ENCODE measurements at regions not wholly inside any gene's neighbourhood (a gene's known extent, or its start where the extent isn't known, plus 50 kb on each side); places are given as distances from the start of the nearest gene placed in this dataset.
A peak's percentile ranks its signal among the peaks of the same experiment; 100 is the strongest.

DNA sequence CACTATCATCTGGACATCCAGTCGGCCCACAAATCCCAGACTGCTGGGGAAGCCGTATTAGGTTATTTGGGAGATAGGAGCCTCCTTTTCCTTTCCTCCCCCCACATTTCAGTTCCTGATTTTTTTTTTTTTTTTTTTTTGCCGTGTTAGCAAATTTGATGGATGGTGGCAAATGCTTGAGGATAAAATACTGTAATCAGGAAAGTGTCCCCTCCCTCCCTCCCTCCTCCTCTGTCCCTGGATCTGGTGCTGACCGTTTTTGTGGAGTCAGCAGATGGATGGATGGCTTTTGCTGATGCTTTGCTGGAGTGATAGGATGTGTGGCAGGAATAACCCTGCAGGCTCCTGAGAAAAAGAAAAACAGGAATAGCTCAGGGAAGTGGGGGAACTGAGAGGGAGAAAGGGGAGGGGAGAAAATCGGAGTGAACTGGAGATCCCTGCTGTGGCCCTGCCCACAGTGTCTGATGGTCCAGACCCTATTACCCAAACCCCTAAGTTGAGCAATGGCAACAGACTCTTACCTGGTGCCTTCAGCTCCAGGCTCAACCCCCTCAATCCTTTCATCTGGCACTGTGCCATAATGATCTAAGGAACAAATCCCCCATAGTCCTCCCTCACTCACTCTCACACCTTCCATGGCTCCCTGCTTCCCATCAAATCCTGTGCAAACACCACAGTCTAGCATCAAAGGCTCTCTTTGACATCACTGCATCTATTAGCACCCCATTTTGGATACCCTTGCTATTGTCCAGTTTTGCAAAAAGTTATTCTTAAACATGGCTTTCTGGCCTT, 277.3 kb upstream of the CHD6 start:
- no peaks in the 10 kb centered on the region for H3K4me1 ChIP-seq (ENCODE audit: low read depth)
- no peaks in the 10 kb centered on the region for H3K27me3 ChIP-seq
- TF ChIP-seq, protein P1, sequence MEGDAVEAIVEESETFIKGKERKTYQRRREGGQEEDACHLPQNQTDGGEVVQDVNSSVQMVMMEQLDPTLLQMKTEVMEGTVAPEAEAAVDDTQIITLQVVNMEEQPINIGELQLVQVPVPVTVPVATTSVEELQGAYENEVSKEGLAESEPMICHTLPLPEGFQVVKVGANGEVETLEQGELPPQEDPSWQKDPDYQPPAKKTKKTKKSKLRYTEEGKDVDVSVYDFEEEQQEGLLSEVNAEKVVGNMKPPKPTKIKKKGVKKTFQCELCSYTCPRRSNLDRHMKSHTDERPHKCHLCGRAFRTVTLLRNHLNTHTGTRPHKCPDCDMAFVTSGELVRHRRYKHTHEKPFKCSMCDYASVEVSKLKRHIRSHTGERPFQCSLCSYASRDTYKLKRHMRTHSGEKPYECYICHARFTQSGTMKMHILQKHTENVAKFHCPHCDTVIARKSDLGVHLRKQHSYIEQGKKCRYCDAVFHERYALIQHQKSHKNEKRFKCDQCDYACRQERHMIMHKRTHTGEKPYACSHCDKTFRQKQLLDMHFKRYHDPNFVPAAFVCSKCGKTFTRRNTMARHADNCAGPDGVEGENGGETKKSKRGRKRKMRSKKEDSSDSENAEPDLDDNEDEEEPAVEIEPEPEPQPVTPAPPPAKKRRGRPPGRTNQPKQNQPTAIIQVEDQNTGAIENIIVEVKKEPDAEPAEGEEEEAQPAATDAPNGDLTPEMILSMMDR (IDR thresholded peaks at IDR 0.05; ENCODE audit: low read depth, low read length) = no peak
- H3K4me3 ChIP-seq = no peak overlapping the region
- no peaks in the 10 kb centered on the region for H3K36me3 ChIP-seq
- H3K9me3 ChIP-seq (ENCODE audit: low read depth) = no peaks in the 10 kb centered on the region
- no peak for DNase-seq (ENCODE audit: low read depth in 1 of 2, low spot score in 1 of 2)
- no peak overlapping the region for H3K27ac ChIP-seq

GRCh38 chr20:41894255-41894963, 276.2 kb upstream of the CHD6 start:
- Histone ChIP-seq H3K36me3 (no peaks in the 10 kb centered on the region), H3K4me3 (no peak overlapping the region), H3K9me3 (ENCODE audit: low read depth) (no peaks in the 10 kb centered on the region), H3K27me3 (no peaks in the 10 kb centered on the region), H3K4me1 (ENCODE audit: low read depth) (no peaks in the 10 kb centered on the region), H3K27ac (no peak overlapping the region)
- TF ChIP-seq, protein P1 (IDR thresholded peaks at IDR 0.05; ENCODE audit: low read depth, low read length) = no peak
- no peak for DNase-seq (ENCODE audit: low read depth in 1 of 2, low spot score in 1 of 2)

- H3K9me3 ChIP-seq (ENCODE audit: low read depth) = no peaks in the 10 kb centered on the region
- H3K27me3 ChIP-seq = no peaks in the 10 kb centered on the region
- H3K27ac ChIP-seq = no peak overlapping the region
- TF ChIP-seq, protein P1 (IDR thresholded peaks at IDR 0.05; ENCODE audit: low read depth, low read length) = no peak
- no peak for DNase-seq (ENCODE audit: low read depth in 1 of 2, low spot score in 1 of 2)
- H3K4me3 ChIP-seq = no peak overlapping the region
- H3K4me1 ChIP-seq (ENCODE audit: low read depth) = no peaks in the 10 kb centered on the region
- H3K36me3 ChIP-seq = no peaks in the 10 kb centered on the region
Observed at GRCh38 chr20:41892031-41892430, 273.9 kb upstream of the CHD6 start.

DNA sequence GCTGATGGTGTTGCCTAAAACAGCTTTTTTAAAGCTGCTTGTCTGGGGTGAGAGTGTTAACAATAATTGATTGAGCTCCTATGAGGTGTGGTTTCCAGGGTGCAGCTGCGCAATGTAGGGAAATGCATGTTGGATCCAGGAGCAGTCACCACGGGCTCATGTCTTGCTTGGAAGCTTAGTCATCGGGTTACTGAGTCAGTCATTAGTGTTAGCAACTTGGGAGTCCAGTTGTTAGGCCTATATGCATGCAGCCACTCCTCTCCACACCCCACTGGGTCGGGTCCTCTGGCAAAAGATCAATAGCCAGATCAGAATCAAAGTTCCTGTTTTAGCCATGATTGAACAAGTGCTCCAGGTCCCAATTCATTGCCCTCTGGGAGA, 271.7 kb upstream of the CHD6 start:
- Histone ChIP-seq H3K9me3 (ENCODE audit: low read depth) (no peaks in the 10 kb centered on the region), H3K27me3 (no peaks in the 10 kb centered on the region), H3K36me3 (no peaks in the 10 kb centered on the region), H3K4me3 (no peak overlapping the region), H3K27ac (no peak overlapping the region), H3K4me1 (ENCODE audit: low read depth) (no peaks in the 10 kb centered on the region)
- TF ChIP-seq, protein P1 (IDR thresholded peaks at IDR 0.05; ENCODE audit: low read depth, low read length) = no peak
- no peak for DNase-seq (ENCODE audit: low read depth in 1 of 2, low spot score in 1 of 2)

DNA sequence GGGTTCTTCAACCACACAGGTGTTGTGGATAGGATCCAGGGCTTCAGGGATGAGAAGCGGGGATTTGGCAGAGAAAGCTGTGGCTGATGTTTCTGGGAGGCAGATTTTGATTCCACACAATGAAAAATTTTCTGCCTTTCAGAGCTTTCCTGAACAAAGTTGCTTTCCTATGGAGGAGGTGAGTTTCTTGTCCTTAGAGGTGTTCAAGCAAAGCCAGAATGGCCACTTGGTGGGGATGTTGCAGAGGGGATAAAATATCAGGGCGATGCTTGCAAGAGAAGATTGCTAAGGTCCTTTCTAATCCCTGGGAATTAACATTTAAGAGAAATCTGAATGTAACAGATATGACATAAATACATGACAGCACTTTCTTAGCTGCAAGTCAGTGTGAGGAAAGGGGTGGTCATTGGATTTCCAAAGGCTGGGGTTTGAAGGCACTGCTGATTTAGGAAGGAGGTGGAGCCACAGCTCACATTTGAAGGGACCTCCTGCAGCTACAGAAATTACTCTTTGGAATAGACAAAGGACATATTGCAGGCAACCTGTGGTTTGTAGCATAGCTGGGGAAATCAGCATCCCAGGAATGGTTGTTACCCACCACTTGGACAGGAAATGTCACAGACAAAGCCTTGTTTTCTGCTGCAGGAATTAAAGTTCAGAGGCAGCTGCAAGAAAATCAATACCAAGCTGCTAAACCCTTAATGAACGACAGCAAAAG, 271.1 kb upstream of the CHD6 start:
- TF ChIP-seq, protein P1 (IDR thresholded peaks at IDR 0.05; ENCODE audit: low read depth, low read length) = no peak
- no peak overlapping the region for H3K27ac ChIP-seq

More for the DNA sequence above, 271.1 kb upstream of the CHD6 start:
- Histone ChIP-seq H3K27me3 (no peaks in the 10 kb centered on the region), H3K9me3 (ENCODE audit: low read depth) (no peaks in the 10 kb centered on the region), H3K36me3 (no peaks in the 10 kb centered on the region), H3K4me1 (ENCODE audit: low read depth) (no peaks in the 10 kb centered on the region), H3K4me3 (no peak overlapping the region)
- DNase-seq (ENCODE audit: low read depth in 1 of 2, low spot score in 1 of 2) = peak in 1 of 2 donors; percentile 1

All from cardiac muscle cell (in vitro differentiated cells and primary cell).